C4-2B (cell line): ENCODE measurements at regions not wholly inside any gene's neighbourhood (a gene's known extent, or its start where the extent isn't known, plus 50 kb on each side); places are given as distances from the start of the nearest gene placed in this dataset.

ENCODE experiments used
- ZFX ChIP-seq: fragments of 450-650 bp; IDR thresholded peaks from 2 replicates; pipeline ENCODE4 v1.6.1; 2017
- TF ChIP-seq, protein P1 (sequence below): fragments of 450-650 bp; conservative IDR thresholded peaks from 2 replicates; pipeline ENCODE4 v1.5.1; 2017; ENCODE audit warnings: mild to moderate bottlenecking

DNA sequence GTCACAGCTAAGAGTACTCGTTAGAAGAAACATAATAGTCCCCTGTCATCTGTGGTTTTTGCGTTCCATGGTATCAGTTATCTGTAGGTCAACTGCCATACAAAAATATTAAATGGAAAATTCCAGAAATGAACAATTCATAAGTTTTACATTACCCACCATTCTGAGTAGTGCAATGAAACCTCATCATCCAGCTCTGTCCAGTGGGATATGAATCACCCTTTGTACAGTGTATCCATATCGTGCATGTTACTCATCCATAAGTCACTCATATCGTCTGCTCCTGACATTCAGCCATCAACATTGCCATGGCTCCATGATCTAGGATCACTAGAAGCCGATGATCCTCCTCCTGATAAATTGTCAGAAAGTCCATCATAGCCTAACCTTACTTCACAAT is 174.9 kb upstream of the C11orf87 start:
- TF ChIP-seq, protein P1, sequence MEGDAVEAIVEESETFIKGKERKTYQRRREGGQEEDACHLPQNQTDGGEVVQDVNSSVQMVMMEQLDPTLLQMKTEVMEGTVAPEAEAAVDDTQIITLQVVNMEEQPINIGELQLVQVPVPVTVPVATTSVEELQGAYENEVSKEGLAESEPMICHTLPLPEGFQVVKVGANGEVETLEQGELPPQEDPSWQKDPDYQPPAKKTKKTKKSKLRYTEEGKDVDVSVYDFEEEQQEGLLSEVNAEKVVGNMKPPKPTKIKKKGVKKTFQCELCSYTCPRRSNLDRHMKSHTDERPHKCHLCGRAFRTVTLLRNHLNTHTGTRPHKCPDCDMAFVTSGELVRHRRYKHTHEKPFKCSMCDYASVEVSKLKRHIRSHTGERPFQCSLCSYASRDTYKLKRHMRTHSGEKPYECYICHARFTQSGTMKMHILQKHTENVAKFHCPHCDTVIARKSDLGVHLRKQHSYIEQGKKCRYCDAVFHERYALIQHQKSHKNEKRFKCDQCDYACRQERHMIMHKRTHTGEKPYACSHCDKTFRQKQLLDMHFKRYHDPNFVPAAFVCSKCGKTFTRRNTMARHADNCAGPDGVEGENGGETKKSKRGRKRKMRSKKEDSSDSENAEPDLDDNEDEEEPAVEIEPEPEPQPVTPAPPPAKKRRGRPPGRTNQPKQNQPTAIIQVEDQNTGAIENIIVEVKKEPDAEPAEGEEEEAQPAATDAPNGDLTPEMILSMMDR = no peak
- no peak for TF ChIP-seq ZFX
